Stimulated activated CD4-positive, alpha-beta T cell treated with anti-CD3 and anti-CD28 coated beads, Interleukin-4, amount 100 ng/mL, for 1 hour (primary cell): ENCODE measurements at regions not wholly inside any gene's neighbourhood (a gene's known extent, or its start where the extent isn't known, plus 50 kb on each side); places are given as distances from the start of the nearest gene placed in this dataset.

Experiments used
- DNase-seq: peaks from one replicate; pipeline ENCODE4 v3.0.0-alpha.2; 2020

GRCh38 chr13:24085662-24086061, 74.9 kb upstream of the SPATA13 start:
- DNase-seq = no peak

GRCh38 chr13:24086642-24087041, 73.9 kb upstream of the SPATA13 start:
- DNase-seq = no peak

- DNase-seq = no peak
Observed at GRCh38 chr13:24087605-24088225, 72.8 kb upstream of the SPATA13 start.

- DNase-seq = no peak
Observed at GRCh38 chr13:24090049-24090448, 70.5 kb upstream of the SPATA13 start.

- DNase-seq = no peak
Observed at GRCh38 chr13:24091080-24091479, 69.4 kb upstream of the SPATA13 start.

- no peak for DNase-seq
Observed at GRCh38 chr13:24092108-24092507, 68.4 kb upstream of the SPATA13 start.

GRCh38 chr13:24093047-24093446, 67.5 kb upstream of the SPATA13 start:
- no peak for DNase-seq

- DNase-seq = no peak
Observed at GRCh38 chr13:24096659-24097058, 63.9 kb upstream of the SPATA13 start.

GRCh38 chr13:24097064-24097463, 63.5 kb upstream of the SPATA13 start:
- peak; percentile 13 for DNase-seq

- DNase-seq = no peak
Observed at GRCh38 chr13:24097667-24098066, 62.9 kb upstream of the SPATA13 start.

- no peak for DNase-seq
Observed at GRCh38 chr13:24099490-24099889, 61.0 kb upstream of the SPATA13 start.

- DNase-seq = no peak
Observed at GRCh38 chr13:24100188-24100587, 60.3 kb upstream of the SPATA13 start.

- no peak for DNase-seq
Observed at GRCh38 chr13:24103782-24104372, 56.6 kb upstream of the SPATA13 start.

GRCh38 chr13:24104723-24105122, 55.8 kb upstream of the SPATA13 start:
- no peak for DNase-seq

GRCh38 chr13:24106429-24106828, 54.1 kb upstream of the SPATA13 start:
- no peak for DNase-seq

- DNase-seq = no peak
Observed at GRCh38 chr13:24107955-24108614, 52.4 kb upstream of the SPATA13 start.

- DNase-seq = no peak
Observed at GRCh38 chr13:24108615-24108965, 51.9 kb upstream of the SPATA13 start.

- DNase-seq = no peak
Observed at GRCh38 chr13:24110011-24110410, 50.5 kb upstream of the SPATA13 start.
